ENCODE measurements at regions not wholly inside any gene's neighbourhood (a gene's known extent, or its start where the extent isn't known, plus 50 kb on each side); places are given as distances from the start of the nearest gene placed in this dataset.

DNA sequence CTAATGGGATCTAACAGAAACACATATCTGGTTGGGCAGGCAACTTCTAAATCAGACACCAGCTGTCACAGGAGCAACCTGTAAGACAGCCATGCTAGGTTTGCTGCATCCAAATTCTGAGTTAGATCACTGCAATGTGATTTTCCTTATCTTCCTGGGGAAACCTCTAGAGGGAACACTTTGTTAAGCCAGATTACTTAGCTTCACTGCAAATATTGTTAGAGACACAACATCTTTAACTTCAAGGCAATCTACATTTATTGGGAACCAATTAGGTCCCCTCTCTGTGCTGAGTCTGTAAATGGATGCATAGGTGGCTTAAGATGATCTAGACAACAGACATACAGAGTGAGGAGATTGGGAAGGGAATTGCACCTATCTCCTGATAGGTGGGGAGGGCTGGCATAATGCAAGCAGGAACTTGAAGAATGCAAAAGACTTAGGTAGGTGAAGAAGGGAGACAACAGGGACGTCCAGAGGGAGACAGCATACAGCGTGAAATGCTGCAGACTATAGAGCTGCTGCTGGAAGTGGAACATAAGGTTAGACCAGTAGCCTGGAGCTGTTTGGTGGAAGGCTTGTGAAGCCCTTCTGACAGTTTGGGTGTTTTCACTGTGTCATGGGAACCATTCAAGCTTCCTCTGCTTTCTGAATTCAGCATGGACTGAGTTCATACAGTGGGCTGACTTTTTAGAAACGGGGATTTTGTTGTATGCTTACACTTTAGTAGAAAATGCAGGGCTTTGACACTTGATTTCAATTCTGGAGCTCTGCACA lies 109.8 kb upstream of the ELMO1 start:
- intact Hi-C loops (cut with DNase I; ENCODE audit: low total_unique reads): no loop called here
- H3K27me3 ChIP-seq: no peaks in the 10 kb centered on the region
- no peak for DNase-seq
- H3K9me3 ChIP-seq: peaks cover 0 to 9% (median 2%) of the 10 kb centered on the region in 4 donors
- TF ChIP-seq EP300 (IDR thresholded peaks at IDR 0.05) (no peak), POLR2AphosphoS5 (IDR thresholded peaks at IDR 0.05) (no peak), POLR2A (IDR thresholded peaks at IDR 0.05) (no peak)
- TF ChIP-seq, protein P1, sequence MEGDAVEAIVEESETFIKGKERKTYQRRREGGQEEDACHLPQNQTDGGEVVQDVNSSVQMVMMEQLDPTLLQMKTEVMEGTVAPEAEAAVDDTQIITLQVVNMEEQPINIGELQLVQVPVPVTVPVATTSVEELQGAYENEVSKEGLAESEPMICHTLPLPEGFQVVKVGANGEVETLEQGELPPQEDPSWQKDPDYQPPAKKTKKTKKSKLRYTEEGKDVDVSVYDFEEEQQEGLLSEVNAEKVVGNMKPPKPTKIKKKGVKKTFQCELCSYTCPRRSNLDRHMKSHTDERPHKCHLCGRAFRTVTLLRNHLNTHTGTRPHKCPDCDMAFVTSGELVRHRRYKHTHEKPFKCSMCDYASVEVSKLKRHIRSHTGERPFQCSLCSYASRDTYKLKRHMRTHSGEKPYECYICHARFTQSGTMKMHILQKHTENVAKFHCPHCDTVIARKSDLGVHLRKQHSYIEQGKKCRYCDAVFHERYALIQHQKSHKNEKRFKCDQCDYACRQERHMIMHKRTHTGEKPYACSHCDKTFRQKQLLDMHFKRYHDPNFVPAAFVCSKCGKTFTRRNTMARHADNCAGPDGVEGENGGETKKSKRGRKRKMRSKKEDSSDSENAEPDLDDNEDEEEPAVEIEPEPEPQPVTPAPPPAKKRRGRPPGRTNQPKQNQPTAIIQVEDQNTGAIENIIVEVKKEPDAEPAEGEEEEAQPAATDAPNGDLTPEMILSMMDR (IDR thresholded peaks at IDR 0.05): no peak
- H3K27ac ChIP-seq: no peak overlapping the region
- H3K4me3 ChIP-seq: no peak overlapping the region
- H3K36me3 ChIP-seq: no peaks in the 10 kb centered on the region
- H3K4me1 ChIP-seq: no peaks in the 10 kb centered on the region
- WGBS, 5 donors: 49 to 70% (median 57%) methylated on average over 3 of the region's 3 CpGs

DNA sequence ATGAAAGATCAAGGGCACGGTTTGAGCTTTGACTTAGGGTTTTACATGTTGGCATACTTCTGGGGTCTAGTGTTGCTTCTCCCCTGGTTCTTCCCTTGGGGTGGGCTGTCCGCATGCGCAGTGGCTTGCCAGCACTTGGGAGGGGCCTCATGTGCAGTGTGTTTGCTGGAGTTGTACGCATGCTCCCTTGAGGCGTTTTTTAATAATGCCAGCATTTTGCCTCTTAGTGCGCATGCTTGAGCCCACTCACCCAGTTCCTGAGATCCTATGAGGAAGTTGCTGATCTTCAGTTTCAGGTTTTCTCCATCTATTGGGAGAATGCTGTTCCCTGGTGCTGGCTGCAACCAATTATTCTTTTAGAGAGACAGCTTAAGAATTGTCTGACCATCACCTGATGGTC lies 113.4 kb upstream of the GPR141 start:
- H3K4me3 ChIP-seq: no peak overlapping the region
- H3K36me3 ChIP-seq: no peaks in the 10 kb centered on the region
- DNase-seq: no peak
- no peak overlapping the region for H3K27ac ChIP-seq
- TF ChIP-seq POLR2AphosphoS5 (IDR thresholded peaks at IDR 0.05): no peak
- TF ChIP-seq, protein P1 (IDR thresholded peaks at IDR 0.05): no peak
- no peak for TF ChIP-seq POLR2A (IDR thresholded peaks at IDR 0.05)
- no peak for TF ChIP-seq EP300 (IDR thresholded peaks at IDR 0.05)
- intact Hi-C loops (cut with DNase I; ENCODE audit: low total_unique reads): no loop called here
- H3K9me3 ChIP-seq: peaks cover 0 to 4% (median 0%) of the 10 kb centered on the region in 4 donors
- H3K4me1 ChIP-seq: no peaks in the 10 kb centered on the region
- H3K27me3 ChIP-seq: no peaks in the 10 kb centered on the region
- WGBS, 5 donors: 93 to 96% (median 95%) methylated on average over 6 of the region's 6 CpGs

DNA sequence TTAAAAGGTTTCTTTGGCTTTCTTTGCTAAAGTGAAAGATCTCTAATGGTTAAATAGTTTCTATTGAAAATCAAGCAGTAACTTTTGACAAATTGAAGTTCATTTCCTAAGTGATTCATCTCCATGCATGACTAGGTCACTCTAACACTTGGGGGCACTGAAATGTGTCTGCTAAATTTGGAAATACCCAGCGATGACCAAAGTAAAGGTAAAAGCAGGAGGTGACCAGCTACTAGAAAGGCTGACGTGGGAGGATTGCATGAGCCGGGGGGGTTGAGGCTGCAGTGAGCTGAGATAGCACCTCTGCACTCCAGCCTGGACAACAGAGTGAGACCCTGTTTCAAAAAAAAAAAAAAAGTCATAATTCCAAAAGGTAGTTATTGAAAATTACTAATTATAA lies 111.8 kb upstream of the GPR141 start:
- TF ChIP-seq POLR2AphosphoS5 (IDR thresholded peaks at IDR 0.05) (no peak), EP300 (IDR thresholded peaks at IDR 0.05) (no peak), POLR2A (IDR thresholded peaks at IDR 0.05) (no peak)
- TF ChIP-seq, protein P1 (IDR thresholded peaks at IDR 0.05): no peak
- WGBS, 5 donors: 77 to 90% (median 86%) methylated on average over 3 of the region's 3 CpGs
- intact Hi-C loops (cut with DNase I; ENCODE audit: low total_unique reads): no loop called here

DNA sequence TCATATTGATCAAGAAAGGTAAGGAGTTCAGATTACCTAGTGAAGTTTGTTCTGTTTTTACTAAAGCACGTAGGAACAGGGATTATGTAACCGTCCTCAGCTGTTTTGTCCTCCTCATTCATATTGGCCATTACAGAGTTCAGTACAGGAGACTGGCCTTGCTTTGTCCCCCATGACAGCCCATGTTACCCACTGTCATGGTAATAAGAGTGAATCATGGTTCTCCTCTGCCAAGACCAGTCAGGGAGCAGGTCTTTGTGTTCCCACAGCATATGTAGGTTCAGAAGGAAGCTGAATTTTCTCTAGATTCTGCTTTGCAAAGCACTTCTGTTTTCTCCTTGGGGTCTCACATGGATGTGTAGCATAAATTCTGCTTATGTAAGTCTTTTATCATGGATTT lies 106.2 kb upstream of the GPR141 start:
- H3K4me1 ChIP-seq: no peaks in the 10 kb centered on the region
- no peaks in the 10 kb centered on the region for H3K9me3 ChIP-seq
- intact Hi-C loops (cut with DNase I; ENCODE audit: low total_unique reads): no loop called here
- no peak for DNase-seq
- TF ChIP-seq POLR2A (IDR thresholded peaks at IDR 0.05): no peak
- TF ChIP-seq, protein P1 (IDR thresholded peaks at IDR 0.05): no peak
- TF ChIP-seq POLR2AphosphoS5 (IDR thresholded peaks at IDR 0.05): no peak
- TF ChIP-seq EP300 (IDR thresholded peaks at IDR 0.05): no peak
- H3K4me3 ChIP-seq: no peak overlapping the region
- H3K27ac ChIP-seq: no peak overlapping the region
- WGBS, 5 donors: 33 to 68% (median 48%) methylated on average over 2 of the region's 2 CpGs
- H3K36me3 ChIP-seq: no peaks in the 10 kb centered on the region
- no peaks in the 10 kb centered on the region for H3K27me3 ChIP-seq

More for the DNA sequence above, 111.8 kb upstream of the GPR141 start:
- no peak overlapping the region for H3K4me3 ChIP-seq
- no peaks in the 10 kb centered on the region for H3K27me3 ChIP-seq
- no peak overlapping the region for H3K27ac ChIP-seq
- no peaks in the 10 kb centered on the region for H3K36me3 ChIP-seq
- H3K9me3 ChIP-seq: peaks cover 0 to 4% (median 0%) of the 10 kb centered on the region in 4 donors
- H3K4me1 ChIP-seq: no peaks in the 10 kb centered on the region
- DNase-seq: no peak
